GM18873 (cell line): ENCODE measurements at regions not wholly inside any gene's neighbourhood (a gene's known extent, or its start where the extent isn't known, plus 50 kb on each side); places are given as distances from the start of the nearest gene placed in this dataset.
"Not testable (repeated sequence)": the region's sequence is repeated elsewhere in the genome, so short reads cannot be mapped to it uniquely, and the experiment has no call there.

Experiments used
- ATAC-seq: cut with Tn5 transposase; IDR thresholded peaks from one replicate; pipeline ENCODE4 v1.9.1; 2021; ENCODE audit warnings: mild to moderate bottlenecking, moderate library complexity, moderate number of reproducible peaks; ENCODE audit not compliant: unreplicated experiment, low FRiP score

GRCh38 chr6:86489042-86489441, 448.3 kb upstream of the HTR1E start:
- ATAC-seq: not testable (repeated sequence)

GRCh38 chr6:86487660-86488221, 449.6 kb upstream of the HTR1E start:
- no peak for ATAC-seq

DNA sequence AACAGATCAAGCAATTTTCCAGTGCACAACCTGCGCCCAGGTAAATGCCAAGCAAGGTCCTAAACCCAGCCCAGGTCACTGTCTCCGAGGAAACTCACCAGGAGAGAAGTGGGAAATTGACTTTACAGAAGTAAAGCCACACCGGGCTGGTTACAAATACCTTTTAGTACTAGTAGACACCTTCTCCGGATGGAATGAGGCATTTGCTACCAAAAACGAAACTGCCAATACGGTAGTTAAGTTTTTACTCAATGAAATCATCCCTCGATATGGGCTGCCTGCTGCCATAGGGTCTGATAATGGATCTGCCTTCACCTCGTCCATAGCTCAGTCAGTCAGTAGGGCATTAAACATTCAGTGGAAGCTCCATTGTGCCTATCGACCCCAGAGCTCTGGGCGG, 459.0 kb upstream of the HTR1E start:
- ATAC-seq: not testable (repeated sequence)

DNA sequence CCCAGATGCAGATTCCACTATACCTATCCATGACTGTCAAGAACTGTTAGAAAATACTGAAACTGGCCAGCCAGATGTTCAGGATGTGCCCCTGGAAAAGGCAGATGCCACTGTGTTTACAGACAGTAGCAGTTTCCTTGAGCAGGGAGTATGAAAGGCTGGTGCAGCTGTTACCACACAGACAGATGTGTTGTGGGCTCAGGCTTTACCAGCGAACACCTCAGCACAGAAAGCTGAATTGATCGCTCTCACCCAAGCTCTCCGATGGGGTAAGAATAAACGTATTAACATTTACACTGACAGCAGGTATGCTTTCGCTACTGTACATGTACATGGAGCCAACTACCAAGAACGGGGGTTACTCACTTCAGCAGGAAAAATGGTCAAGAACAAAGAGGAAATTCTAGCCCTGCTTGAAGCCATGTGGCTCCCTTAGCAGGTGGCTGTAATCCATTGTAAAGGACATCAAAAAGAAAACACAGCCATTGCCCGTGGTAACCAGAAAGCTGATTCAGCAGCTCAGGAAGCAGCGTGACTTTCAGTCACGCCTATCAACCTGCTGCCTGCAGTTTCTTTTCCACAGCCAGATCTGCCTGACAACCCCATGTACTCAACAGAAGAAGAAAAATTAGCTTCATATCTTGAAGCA, 459.7 kb upstream of the HTR1E start:
- no peak for ATAC-seq

- no peak for ATAC-seq
These were observed 461.0 kb upstream of the HTR1E start for GRCh38 chr6:86476311-86476710.

DNA sequence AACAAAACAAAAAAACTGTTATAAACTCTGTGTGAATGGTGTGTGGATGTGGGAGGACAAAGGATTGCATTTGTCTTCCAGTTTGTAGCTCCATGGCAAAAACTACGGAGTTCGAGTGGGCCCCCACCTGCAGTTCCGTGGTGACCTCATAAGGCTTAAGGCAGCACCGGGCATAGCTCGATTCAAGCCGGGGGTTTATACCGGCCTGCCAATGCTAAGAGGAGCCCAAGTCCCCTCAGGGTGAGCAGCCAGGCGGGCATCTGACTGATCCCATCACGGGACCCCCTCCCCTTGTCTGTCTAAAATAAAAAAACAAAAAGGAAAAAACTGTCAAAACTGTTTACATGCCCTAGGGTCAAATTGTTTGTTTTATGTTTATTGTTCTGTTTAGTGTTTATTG, 463.2 kb upstream of the HTR1E start:
- no peak for ATAC-seq

- no peak for ATAC-seq
These were observed 465.5 kb upstream of the HTR1E start for GRCh38 chr6:86471791-86472190.

- ATAC-seq: no peak
These were observed 477.4 kb upstream of the HTR1E start for GRCh38 chr6:86459978-86460377.

- no peak for ATAC-seq
These were observed 480.5 kb upstream of the HTR1E start for GRCh38 chr6:86456821-86457220.

- ATAC-seq: no peak
These were observed 484.1 kb upstream of the HTR1E start for GRCh38 chr6:86453232-86453631.

DNA sequence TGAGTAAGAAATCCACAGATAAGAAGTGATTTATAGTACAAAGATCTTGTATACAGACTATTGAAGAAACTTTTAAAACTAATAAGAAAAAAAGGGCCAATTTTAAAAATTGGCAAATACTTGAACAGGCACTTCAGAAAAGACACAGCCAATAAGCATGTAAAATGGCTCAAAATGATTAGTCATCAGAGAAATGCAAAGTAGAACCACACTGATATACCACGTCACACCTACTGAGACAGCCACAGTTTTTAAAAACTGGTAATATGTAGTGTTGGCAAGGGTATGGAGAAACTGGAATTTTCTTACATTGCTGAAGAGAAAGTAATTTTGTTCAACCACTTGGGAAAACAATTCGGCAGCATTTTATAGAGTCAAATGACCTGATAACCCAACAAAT, 488.9 kb upstream of the HTR1E start:
- no peak for ATAC-seq

DNA sequence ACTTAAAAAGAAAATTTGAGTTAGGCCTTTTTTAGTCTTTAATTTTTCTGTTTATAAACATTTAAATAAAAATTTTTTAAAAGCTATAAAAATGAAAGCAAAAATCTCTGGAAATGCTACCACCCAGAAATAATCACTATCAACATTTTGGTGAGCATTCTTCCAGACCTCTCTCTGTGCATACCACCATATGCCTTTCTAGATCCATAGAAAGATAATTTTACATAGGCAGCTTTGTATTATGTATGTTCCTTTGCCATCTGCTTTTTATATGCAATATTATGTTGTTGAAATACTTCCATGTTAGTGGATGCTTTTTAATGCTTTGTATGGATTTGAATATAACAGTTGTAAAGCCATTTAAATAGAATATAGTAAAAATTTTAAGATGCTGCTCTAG, 496.7 kb upstream of the HTR1E start:
- no peak for ATAC-seq

DNA sequence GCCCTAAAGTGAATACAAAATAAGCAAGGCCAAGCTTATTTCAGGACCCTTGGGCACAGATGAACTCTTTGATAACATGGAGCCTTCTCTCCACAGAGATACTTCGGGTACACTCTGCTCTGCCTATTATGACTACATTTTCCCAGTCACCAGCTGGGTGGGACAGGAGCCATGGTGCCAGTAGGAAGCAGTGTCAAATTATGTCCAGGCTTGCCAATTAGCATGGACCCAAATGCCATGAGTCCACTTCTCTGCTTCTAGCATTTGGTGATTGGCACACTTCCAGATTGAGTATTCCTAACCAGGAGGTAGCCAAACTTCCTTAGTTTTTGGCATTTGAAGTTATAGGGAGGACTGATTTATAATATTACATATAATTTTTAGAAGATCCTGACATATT, 513.8 kb upstream of the HTR1E start:
- no peak for ATAC-seq

- no peak for ATAC-seq
These were observed 525.3 kb upstream of the HTR1E start for GRCh38 chr6:86412057-86412456.

- ATAC-seq: no peak
These were observed 530.2 kb upstream of the HTR1E start for GRCh38 chr6:86407128-86407527.

GRCh38 chr6:86392850-86393249, 544.5 kb upstream of the HTR1E start:
- ATAC-seq: not testable (repeated sequence)

DNA sequence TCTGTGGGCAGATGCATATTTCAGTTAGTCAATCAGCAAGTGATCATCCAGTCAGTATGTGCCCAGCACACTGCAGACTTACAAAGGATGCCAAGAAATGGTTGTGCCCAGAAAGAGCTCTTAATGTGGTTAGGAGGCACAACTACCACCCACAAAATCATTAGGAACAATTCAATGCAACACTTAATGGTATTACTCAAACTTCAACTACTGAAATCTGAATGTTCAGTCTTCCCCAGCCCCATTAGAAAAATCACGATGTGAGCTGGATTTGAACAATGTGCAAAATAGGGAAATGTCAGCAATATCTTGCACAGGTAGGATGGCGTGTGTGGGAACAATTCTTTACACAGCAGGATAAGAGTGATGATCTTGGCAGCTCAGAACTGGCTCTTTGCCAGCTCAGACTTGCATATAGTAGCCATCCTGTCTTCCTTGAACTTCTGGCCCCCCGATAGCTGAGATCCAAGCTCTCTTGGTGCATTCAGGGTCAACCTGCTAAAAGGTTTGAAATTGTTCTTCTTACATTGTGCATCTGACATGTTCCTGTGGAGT, 556.7 kb upstream of the HTR1E start:
- ATAC-seq: no peak

DNA sequence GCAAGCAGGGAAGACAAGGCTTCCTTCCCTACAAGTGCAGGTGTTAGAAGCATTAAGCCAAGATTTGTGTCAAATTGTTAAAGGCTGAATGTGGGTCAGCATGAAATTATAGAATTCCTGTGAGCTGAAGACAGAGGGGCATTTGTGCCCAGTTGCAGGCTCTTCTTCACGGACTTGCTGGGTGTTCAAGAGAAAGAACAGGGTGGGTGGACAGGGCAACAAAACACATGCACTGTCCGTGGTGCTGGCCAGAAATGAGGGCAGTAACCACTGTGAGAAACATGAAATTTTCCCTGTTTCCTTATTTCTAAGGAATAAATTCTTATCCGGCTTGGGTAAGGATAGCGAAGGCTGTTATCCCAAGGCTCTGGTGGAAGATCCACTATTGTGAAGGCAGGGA, 579.5 kb upstream of the HTR1E start:
- ATAC-seq: no peak

DNA sequence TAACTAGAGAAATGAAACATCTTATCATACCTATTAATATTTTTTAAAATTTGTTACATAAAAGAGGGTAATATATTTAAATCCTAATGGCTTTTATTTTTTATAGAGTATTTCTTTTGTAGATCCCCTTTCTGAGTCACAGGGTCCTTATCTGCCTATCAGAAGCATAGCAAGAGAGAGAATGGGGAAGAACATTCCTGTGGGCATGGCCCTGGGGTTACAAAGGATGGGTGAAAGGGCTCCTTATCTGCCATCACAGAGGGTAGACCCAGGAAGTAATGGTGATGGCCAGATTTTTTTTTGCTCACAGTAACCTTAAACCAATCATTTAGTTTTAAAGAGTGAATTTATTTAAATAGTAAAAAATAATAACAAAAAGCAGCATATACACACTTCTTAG, 582.1 kb upstream of the HTR1E start:
- no peak for ATAC-seq

- no peak for ATAC-seq
These were observed 605.4 kb upstream of the HTR1E start for GRCh38 chr6:86331919-86332318.

DNA sequence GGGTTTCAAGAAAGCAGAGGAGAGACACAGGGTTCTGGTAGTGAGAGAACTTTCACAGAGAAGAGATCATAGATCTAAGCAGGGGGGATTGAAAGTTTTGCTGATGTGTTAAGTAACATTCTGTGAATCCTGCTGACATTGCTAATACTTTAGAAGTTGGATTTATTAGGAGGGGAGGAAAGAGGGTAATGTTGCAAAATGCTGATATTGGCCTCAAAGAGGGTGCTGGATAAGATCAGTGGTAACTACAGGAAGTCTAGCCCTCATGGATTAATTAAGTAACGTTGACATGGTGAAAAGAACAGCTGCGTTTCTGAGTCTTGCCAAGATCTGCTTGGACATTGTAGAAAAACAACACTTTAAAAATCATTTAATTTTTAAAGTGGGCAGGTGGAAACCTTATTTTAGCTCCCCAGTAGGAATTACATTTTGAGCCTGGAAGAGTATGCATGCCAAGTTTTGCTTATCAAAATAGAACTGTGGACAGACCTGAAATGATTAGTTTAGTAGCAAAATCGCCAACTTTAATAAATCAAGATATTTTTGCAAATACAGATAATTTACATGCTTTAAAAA, 606.0 kb upstream of the HTR1E start:
- no peak for ATAC-seq

DNA sequence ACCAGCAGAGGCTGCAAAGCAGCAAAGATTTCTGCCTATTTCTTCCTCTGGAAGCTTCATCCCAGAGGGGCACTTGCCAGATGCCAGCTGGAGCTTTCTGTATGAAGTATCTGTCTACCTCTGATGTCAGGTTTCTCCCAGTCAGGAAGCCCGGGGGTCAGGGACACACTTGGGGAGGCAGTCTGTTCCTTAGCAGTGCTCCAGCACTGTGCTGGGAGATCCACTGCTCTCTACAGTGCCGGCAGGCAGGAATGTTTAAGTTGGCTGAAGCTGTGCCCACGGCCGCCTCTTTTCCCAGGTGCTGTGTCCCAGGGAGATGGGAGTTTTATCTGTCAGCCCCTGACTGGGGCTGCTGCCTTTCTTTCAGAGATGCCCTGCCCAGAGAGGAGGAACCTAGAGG, 631.1 kb upstream of the HTR1E start:
- no peak for ATAC-seq
